ENCODE measurements at regions not wholly inside any gene's neighbourhood (a gene's known extent, or its start where the extent isn't known, plus 50 kb on each side); places are given as distances from the start of the nearest gene placed in this dataset.
"Not testable (repeated sequence)": the region's sequence is repeated elsewhere in the genome, so short reads cannot be mapped to it uniquely, and the experiment has no call there.

DNA sequence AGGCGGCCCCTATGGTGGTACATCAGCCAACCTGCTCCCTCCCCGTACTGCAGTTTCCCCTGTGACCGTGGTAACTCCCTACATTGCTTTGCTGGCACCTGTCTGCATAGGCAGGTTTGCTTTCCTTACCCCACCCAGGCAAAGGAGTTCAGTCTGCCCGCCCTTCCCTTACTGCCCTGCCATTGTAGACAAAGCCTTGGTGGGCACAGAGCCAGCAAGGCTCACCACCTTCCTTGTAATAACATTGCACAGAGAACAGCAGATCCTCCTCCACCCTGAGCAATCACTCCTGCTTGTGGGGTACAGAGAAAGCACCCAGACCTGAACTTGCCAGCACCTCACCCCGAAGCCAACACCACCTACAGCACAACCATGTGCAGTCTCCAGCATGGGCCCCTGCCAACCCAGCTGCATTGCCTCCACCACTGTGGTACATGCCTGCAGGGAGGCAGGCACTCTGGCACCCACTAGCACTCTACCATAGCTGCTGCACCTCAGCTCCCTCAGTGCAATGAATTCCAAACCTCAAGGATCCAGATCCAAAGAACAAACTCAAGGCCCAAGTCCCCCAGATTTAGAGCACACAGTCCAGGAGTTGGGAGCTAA, 192.7 kb upstream of the KCNMB2 start:
- no peak for TF ChIP-seq EZH2phosphoT487 (IDR thresholded peaks at IDR 0.05; ENCODE audit: borderline replicate concordance)
- TF ChIP-seq, protein P1, sequence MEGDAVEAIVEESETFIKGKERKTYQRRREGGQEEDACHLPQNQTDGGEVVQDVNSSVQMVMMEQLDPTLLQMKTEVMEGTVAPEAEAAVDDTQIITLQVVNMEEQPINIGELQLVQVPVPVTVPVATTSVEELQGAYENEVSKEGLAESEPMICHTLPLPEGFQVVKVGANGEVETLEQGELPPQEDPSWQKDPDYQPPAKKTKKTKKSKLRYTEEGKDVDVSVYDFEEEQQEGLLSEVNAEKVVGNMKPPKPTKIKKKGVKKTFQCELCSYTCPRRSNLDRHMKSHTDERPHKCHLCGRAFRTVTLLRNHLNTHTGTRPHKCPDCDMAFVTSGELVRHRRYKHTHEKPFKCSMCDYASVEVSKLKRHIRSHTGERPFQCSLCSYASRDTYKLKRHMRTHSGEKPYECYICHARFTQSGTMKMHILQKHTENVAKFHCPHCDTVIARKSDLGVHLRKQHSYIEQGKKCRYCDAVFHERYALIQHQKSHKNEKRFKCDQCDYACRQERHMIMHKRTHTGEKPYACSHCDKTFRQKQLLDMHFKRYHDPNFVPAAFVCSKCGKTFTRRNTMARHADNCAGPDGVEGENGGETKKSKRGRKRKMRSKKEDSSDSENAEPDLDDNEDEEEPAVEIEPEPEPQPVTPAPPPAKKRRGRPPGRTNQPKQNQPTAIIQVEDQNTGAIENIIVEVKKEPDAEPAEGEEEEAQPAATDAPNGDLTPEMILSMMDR (conservative IDR thresholded peaks at IDR 0.05; ENCODE audit: low read length) = no peak
- Histone ChIP-seq H3K9ac (ENCODE audit: low read depth, low read length, poor library complexity, severe bottlenecking) (no peak overlapping the region), H3K36me3 (ENCODE audit: insufficient read depth, low read length) (no peaks in the 10 kb centered on the region), H3F3A (ENCODE audit: low read depth) (no peaks in the 10 kb centered on the region), H3K9me3 (ENCODE audit: insufficient read depth, low read depth, low read length) (no peaks in the 10 kb centered on the region), H3K27me3 (ENCODE audit: insufficient read depth, low read length, poor library complexity, severe bottlenecking) (no peaks in the 10 kb centered on the region), H3K9me2 (replicated peaks; ENCODE audit: low read depth, low read length) (no peaks in the 10 kb centered on the region), H3K4me1 (ENCODE audit: insufficient read depth, low read length, poor library complexity, severe bottlenecking) (no peaks in the 10 kb centered on the region), H3K4me2 (ENCODE audit: low read depth, low read length, poor library complexity, severe bottlenecking) (no peak overlapping the region), H3K4me3 (ENCODE audit: low read length, poor library complexity, severe bottlenecking) (no peak overlapping the region), H2AFZ (ENCODE audit: low read length) (no peak overlapping the region), H3K79me2 (ENCODE audit: insufficient read depth, low read length) (no peaks in the 10 kb centered on the region), H4K20me1 (ENCODE audit: insufficient read depth, low read length, poor library complexity, severe bottlenecking) (no peaks in the 10 kb centered on the region)

DNA sequence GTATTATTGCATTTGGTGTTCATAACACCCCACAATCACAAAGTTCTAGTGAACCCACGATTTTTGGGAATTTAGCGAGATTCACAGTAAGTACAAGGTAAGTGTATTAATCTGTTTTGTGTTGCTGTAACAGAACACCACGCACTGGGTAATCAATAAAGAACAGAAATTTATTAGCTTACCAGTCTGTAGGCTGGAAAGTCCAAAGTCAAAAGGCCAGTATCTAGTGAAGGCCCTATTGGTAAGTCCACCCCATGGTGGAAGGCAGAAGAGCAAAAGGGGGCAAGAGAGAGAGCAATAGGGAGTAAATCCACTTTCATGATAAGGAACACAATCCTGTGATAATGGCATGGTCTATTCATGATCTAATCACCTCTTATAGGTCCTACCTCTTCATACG, 190.3 kb upstream of the KCNMB2 start:
- no peaks in the 10 kb centered on the region for H3K27me3 ChIP-seq (ENCODE audit: insufficient read depth, low read length, poor library complexity, severe bottlenecking)
- no peak overlapping the region for H3K4me3 ChIP-seq (ENCODE audit: low read length, poor library complexity, severe bottlenecking)
- H3F3A ChIP-seq (ENCODE audit: low read depth) = no peaks in the 10 kb centered on the region
- no peaks in the 10 kb centered on the region for H3K9me3 ChIP-seq (ENCODE audit: insufficient read depth, low read depth, low read length)
- no peak overlapping the region for H3K4me2 ChIP-seq (ENCODE audit: low read depth, low read length, poor library complexity, severe bottlenecking)
- H3K79me2 ChIP-seq (ENCODE audit: insufficient read depth, low read length) = no peaks in the 10 kb centered on the region
- H3K9me2 ChIP-seq (replicated peaks; ENCODE audit: low read depth, low read length) = no peaks in the 10 kb centered on the region
- H3K4me1 ChIP-seq (ENCODE audit: insufficient read depth, low read length, poor library complexity, severe bottlenecking) = no peaks in the 10 kb centered on the region
- TF ChIP-seq, protein P1 (conservative IDR thresholded peaks at IDR 0.05; ENCODE audit: low read length) = no peak
- TF ChIP-seq EZH2phosphoT487 (IDR thresholded peaks at IDR 0.05; ENCODE audit: borderline replicate concordance) = no peak
- H3K9ac ChIP-seq (ENCODE audit: low read depth, low read length, poor library complexity, severe bottlenecking) = no peak overlapping the region
- no peaks in the 10 kb centered on the region for H3K36me3 ChIP-seq (ENCODE audit: insufficient read depth, low read length)
- no peak overlapping the region for H2AFZ ChIP-seq (ENCODE audit: low read length)
- H4K20me1 ChIP-seq (ENCODE audit: insufficient read depth, low read length, poor library complexity, severe bottlenecking) = no peaks in the 10 kb centered on the region

DNA sequence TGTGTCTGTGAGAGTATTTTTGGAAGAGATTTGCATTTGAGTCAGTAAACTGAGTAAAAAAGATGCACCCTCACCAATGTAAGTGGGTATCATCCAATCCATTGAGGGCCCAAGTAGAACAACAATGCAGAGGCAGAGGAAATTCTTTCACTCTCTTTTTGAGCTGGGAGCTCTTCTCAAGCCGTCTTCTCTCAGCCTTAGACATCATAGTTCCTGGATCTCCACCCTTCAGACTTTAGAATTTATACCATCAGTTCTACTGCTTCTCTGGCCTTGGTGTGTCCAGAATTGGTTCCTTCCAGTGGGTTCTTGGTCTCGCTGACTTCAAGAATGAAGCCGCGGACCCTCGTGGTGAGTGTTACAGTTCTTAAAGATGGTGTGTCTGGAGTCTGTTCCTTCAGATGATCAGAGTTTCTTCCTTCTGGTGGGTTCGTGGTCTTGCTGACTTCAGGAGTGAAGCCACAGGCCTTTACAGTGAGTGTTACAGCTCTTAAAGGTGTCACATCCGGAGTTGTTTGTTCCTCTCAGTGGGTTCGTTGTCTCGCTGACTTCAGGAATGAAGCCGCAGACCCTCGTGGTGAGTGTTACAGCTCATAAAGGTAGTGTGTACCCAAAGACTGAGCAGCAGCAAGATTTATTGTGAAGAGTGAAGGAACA, 187.5 kb upstream of the KCNMB2 start:
- not testable (repeated sequence) for H3K4me1 ChIP-seq (ENCODE audit: insufficient read depth, low read length, poor library complexity, severe bottlenecking)

DNA sequence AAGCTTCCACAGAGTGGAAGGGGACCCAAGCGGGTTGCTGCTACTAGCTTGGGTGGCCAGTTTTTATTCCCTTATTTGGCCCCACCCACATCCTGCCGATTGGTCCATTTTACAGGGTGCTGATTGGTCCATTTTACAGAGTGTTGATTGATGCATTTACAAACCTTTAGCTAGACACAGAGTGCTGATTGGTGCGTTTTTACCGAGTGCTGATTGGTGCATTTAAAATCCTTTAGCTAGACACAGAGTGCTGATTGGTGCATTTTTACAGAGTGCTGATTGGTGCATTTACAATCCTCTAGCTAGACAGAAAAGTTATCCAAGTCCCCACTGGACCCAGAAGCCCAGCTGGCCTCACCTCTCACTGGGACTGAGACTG, 187.0 kb upstream of the KCNMB2 start:
- not testable (repeated sequence) for H3K9me2 ChIP-seq (replicated peaks; ENCODE audit: low read depth, low read length); H3K4me2 ChIP-seq (ENCODE audit: low read depth, low read length, poor library complexity, severe bottlenecking); H3K4me3 ChIP-seq (ENCODE audit: low read length, poor library complexity, severe bottlenecking); H3K27me3 ChIP-seq (ENCODE audit: insufficient read depth, low read length, poor library complexity, severe bottlenecking); H3K9me3 ChIP-seq (ENCODE audit: insufficient read depth, low read depth, low read length); H3K9ac ChIP-seq (ENCODE audit: low read depth, low read length, poor library complexity, severe bottlenecking); H3K4me1 ChIP-seq (ENCODE audit: insufficient read depth, low read length, poor library complexity, severe bottlenecking); H4K20me1 ChIP-seq (ENCODE audit: insufficient read depth, low read length, poor library complexity, severe bottlenecking); H3F3A ChIP-seq (ENCODE audit: low read depth); H3K79me2 ChIP-seq (ENCODE audit: insufficient read depth, low read length); H3K36me3 ChIP-seq (ENCODE audit: insufficient read depth, low read length); H2AFZ ChIP-seq (ENCODE audit: low read length)

More for the DNA sequence above, 187.5 kb upstream of the KCNMB2 start:
- not testable (repeated sequence) for H3K4me2 ChIP-seq (ENCODE audit: low read depth, low read length, poor library complexity, severe bottlenecking); H3F3A ChIP-seq (ENCODE audit: low read depth); H3K9me3 ChIP-seq (ENCODE audit: insufficient read depth, low read depth, low read length); H3K9ac ChIP-seq (ENCODE audit: low read depth, low read length, poor library complexity, severe bottlenecking); H3K36me3 ChIP-seq (ENCODE audit: insufficient read depth, low read length); H3K4me3 ChIP-seq (ENCODE audit: low read length, poor library complexity, severe bottlenecking); H3K79me2 ChIP-seq (ENCODE audit: insufficient read depth, low read length); H3K9me2 ChIP-seq (replicated peaks; ENCODE audit: low read depth, low read length); H2AFZ ChIP-seq (ENCODE audit: low read length); H3K27me3 ChIP-seq (ENCODE audit: insufficient read depth, low read length, poor library complexity, severe bottlenecking); H4K20me1 ChIP-seq (ENCODE audit: insufficient read depth, low read length, poor library complexity, severe bottlenecking)

Data from Loucy (cell line).